ENCODE measurements at regions not wholly inside any gene's neighbourhood (a gene's known extent, or its start where the extent isn't known, plus 50 kb on each side); places are given as distances from the start of the nearest gene placed in this dataset.
"Not testable (repeated sequence)": the region's sequence is repeated elsewhere in the genome, so short reads cannot be mapped to it uniquely, and the experiment has no call there.

DNA sequence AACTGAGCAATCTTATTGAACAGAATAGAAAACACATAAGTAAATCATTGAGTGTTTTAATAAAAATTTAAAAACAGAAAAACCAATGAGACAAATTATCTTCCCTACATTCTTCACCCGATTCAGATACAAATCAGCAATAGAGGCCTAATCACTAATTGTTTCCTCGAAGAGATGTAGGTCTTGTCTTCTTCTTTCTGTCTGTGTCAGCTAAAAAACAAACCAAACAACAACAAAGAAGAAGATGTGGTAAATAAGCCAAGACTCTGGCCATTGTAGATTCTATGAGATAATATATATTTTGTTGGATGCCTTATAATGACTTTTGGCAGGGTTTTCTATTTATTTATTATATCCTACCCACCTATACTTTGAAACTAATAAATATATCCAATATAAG is 200.9 kb upstream of the FSIP2 start:
- DNase-seq (ENCODE audit: extremely low spot score): no peak
- TF ChIP-seq CTCF (IDR thresholded peaks at IDR 0.05; ENCODE audit: control extremely low read depth, extremely low read depth, low read depth, missing control alignments): no peak
- CTCF ChIA-PET: interaction anchor here (1.6 kb wide), 1 partner anchor 9 kb away, joined by 4 read pairs; no protein-coding TSS in a partner anchor
- POLR2A ChIA-PET: no interaction called here

DNA sequence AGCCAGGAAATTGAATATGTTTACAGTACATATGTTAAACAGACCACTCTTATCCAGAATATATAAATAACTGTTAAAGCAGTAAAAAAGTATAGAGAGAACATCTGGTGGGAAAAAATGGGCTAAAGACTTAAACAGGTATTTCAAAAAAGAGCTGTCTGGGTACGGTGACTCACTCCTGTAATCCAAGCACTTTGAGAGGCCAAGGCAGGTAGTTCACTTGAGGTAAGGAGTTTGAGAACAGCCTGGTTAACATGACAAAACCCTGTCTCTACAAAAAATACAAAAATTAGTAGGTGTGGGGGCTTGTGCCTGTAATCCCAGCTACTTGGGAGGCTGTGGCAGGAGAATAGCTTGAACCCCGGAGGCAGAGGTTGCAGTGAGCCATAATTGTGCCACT is 171.4 kb upstream of the FSIP2 start:
- TF ChIP-seq CTCF (IDR thresholded peaks at IDR 0.05; ENCODE audit: control extremely low read depth, extremely low read depth, low read depth, missing control alignments): no peak
- CTCF ChIA-PET: no interaction called here

GRCh38 chr2:185567940-185568339 is 170.7 kb upstream of the FSIP2 start:
- DNase-seq (ENCODE audit: extremely low spot score): no peak
- ChIA-PET CTCF (no interaction called here), POLR2A (no interaction called here)
- no peak for TF ChIP-seq CTCF (IDR thresholded peaks at IDR 0.05; ENCODE audit: control extremely low read depth, extremely low read depth, low read depth, missing control alignments)

More for the DNA sequence above, 171.4 kb upstream of the FSIP2 start:
- POLR2A ChIA-PET: no interaction called here
- DNase-seq (ENCODE audit: extremely low spot score): no peak

DNA sequence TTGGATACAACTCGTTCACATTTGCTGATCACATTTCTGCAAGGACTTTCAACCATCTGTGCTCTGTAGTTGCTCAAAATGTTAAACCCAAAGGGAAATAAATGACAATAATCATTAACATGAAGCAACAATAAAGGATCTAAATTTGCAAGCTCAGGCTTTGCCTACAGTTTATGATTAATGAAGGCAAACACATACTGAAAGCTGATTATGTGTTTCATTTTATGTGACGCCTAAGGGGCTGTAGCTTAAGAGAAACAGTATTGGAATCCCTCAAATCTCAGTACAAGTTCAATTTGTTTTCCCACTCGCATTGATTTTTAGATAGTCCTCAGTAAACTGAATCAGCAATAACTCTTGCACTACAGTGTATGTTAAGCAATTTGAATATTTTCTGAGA is 160.3 kb upstream of the FSIP2 start:
- no peak for DNase-seq (ENCODE audit: extremely low spot score)
- ChIA-PET CTCF (no interaction called here), POLR2A (no interaction called here)
- TF ChIP-seq CTCF (IDR thresholded peaks at IDR 0.05; ENCODE audit: control extremely low read depth, extremely low read depth, low read depth, missing control alignments): no peak

DNA sequence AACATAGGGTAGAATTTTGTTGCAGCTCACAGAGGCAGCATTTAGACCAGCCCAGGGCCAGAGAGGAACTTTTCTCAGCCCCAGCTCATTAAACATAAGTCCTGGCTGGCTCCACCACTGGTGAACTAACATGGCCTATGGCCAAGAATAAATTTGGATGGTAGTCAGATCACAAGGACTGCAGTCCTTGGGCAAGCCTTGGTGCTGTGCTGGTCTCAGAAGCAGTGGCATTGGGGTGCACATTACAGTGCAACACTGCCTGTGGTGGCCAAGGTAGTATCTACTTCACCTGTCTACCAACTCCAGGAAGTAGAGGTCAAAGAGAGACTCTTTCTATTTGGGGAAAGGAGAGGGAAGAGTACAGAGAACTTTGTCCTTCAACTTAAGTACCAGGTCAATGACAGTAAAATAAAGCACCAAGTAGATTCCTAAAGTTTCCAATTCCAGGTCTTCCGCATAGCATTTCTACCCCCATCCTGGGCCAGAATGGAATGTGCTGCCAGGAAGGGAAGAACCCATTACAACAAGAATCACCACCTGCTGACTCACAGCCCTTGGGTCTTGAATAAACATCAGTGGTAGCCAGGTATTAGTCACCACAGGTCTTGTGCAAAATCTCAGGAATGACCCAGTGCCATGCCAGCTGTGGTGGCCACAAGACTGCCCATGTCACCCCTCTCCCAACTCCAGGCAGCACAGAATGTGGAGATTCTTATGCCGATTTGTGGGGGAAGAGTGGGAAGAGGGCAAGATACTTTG is 155.4 kb upstream of the FSIP2 start:
- no peak for DNase-seq (ENCODE audit: extremely low spot score)
- CTCF ChIA-PET: no interaction called here
- POLR2A ChIA-PET: no interaction called here
- TF ChIP-seq CTCF (IDR thresholded peaks at IDR 0.05; ENCODE audit: control extremely low read depth, extremely low read depth, low read depth, missing control alignments): no peak

GRCh38 chr2:185585165-185585564 is 153.4 kb upstream of the FSIP2 start:
- DNase-seq (ENCODE audit: extremely low spot score); POLR2A ChIA-PET; CTCF ChIA-PET: not testable (repeated sequence)

GRCh38 chr2:185591276-185591675 is 147.3 kb upstream of the FSIP2 start:
- DNase-seq (ENCODE audit: extremely low spot score); CTCF ChIA-PET; POLR2A ChIA-PET: not testable (repeated sequence)

DNA sequence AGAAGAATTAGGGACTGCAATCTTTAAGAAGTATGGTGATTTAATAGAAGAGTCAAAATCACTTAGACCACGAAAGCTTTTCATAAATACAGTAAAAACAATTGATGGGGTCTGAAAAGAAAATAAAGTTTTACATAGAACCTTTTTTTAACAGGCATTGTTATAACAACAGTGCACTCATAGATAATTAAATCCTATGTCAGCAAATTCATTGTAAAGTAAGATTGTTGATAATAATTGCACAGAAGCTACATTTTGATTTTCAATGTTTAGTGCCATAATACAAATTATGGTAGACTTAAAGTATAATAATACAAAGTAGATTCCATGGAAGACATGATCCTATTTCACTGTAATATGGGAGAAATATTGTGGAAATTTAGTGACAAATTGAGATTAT is 130.7 kb upstream of the FSIP2 start:
- CTCF ChIA-PET: no interaction called here
- DNase-seq (ENCODE audit: extremely low spot score): no peak
- no peak for TF ChIP-seq CTCF (IDR thresholded peaks at IDR 0.05; ENCODE audit: control extremely low read depth, extremely low read depth, low read depth, missing control alignments)
- POLR2A ChIA-PET: no interaction called here

Data from GM10248 (cell line).